SK-N-SH treated with all-trans-retinoic acid at 6 μM for 48 hours (cell line): ENCODE measurements at regions not wholly inside any gene's neighbourhood (a gene's known extent, or its start where the extent isn't known, plus 50 kb on each side); places are given as distances from the start of the nearest gene placed in this dataset.

Experiments
- ATAC-seq: fragments of 200-7000 bp; cut with Tn5 transposase; 3 replicates; pipeline ENCODE4 v1.9.1; 2020; ENCODE audit warnings: mild to moderate bottlenecking, moderate library complexity
- ARNTL ChIP-seq: fragments of 450-650 bp; formaldehyde crosslinking; IDR thresholded peaks from 2 replicates; pipeline ENCODE4 v1.5.0; 2020; ENCODE audit warnings: low read depth, mild to moderate bottlenecking, moderate library complexity, borderline replicate concordance
- BACH2 ChIP-seq: fragments of 250-450 bp; sonication (Bioruptor Pico); IDR thresholded peaks from 2 replicates; pipeline ENCODE4 v1.9.0; 2021; ENCODE audit warnings: mild to moderate bottlenecking, borderline replicate concordance
- CSDC2 ChIP-seq: fragments of 250-450 bp; sonication (Bioruptor Pico); IDR thresholded peaks from 2 replicates; pipeline ENCODE4 v1.5.0; 2020; ENCODE audit warnings: mild to moderate bottlenecking, moderate library complexity
- ESRRG ChIP-seq: fragments of 250-450 bp; sonication (Bioruptor Pico); IDR thresholded peaks from 2 replicates; pipeline ENCODE4 v1.6.1; 2021; ENCODE audit warnings: mild to moderate bottlenecking
- GLIS3 ChIP-seq: fragments of 250-450 bp; sonication (Bioruptor Pico); IDR thresholded peaks from 2 replicates; pipeline ENCODE4 v1.5.0; 2020; ENCODE audit warnings: mild to moderate bottlenecking, moderate library complexity
- OSR1 ChIP-seq: fragments of 250-450 bp; sonication (Bioruptor Pico); IDR thresholded peaks from 2 replicates; pipeline ENCODE4 v1.8.0; 2022; ENCODE audit warnings: moderate library complexity, mild to moderate bottlenecking, inconsistent platforms
- PPARA ChIP-seq: fragments of 250-450 bp; sonication (Bioruptor Pico); IDR thresholded peaks from 2 replicates; pipeline ENCODE4 v1.5.0; 2020; ENCODE audit warnings: mild to moderate bottlenecking, borderline replicate concordance
- RARB ChIP-seq: fragments of 250-450 bp; sonication (Bioruptor Pico); IDR thresholded peaks from 2 replicates; pipeline ENCODE4 v1.8.0; 2021; ENCODE audit warnings: mild to moderate bottlenecking, moderate library complexity
- SNAI2 ChIP-seq: fragments of 250-450 bp; sonication (Bioruptor Pico); IDR thresholded peaks from 2 replicates; pipeline ENCODE4 v1.5.0; 2020; ENCODE audit warnings: mild to moderate bottlenecking, moderate library complexity
- ZC3H10 ChIP-seq: fragments of 250-450 bp; sonication (Bioruptor Pico); IDR thresholded peaks from 2 replicates; pipeline ENCODE4 v1.5.1; 2021; ENCODE audit warnings: mild to moderate bottlenecking, moderate library complexity
- ZFP3 ChIP-seq: fragments of 250-450 bp; sonication (Bioruptor Pico); IDR thresholded peaks from 2 replicates; pipeline ENCODE4 v1.5.0; 2020; ENCODE audit warnings: mild to moderate bottlenecking, moderate library complexity
- ZFP30 ChIP-seq: fragments of 450-650 bp; formaldehyde crosslinking; IDR thresholded peaks from 2 replicates; pipeline ENCODE4 v1.5.0; 2022; ENCODE audit warnings: mild to moderate bottlenecking, moderate library complexity
- ZNF70 ChIP-seq: fragments of 450-650 bp; formaldehyde crosslinking; IDR thresholded peaks from 2 replicates; pipeline ENCODE4 v1.5.0; 2020; ENCODE audit warnings: mild to moderate bottlenecking, moderate library complexity
- ZNF8 ChIP-seq: fragments of 450-650 bp; formaldehyde crosslinking; IDR thresholded peaks from 2 replicates; pipeline ENCODE4 v1.5.0; 2020; ENCODE audit warnings: mild to moderate bottlenecking, moderate library complexity
- TF ChIP-seq, protein P1 (sequence below): fragments of 250-450 bp; sonication (Bioruptor Pico); IDR thresholded peaks from 2 replicates; pipeline ENCODE4 v1.8.0; 2020; ENCODE audit warnings: mild to moderate bottlenecking, moderate library complexity, borderline replicate concordance
- TF ChIP-seq, protein P2 (sequence below): fragments of 250-450 bp; sonication (Bioruptor Pico); IDR thresholded peaks from 2 replicates; pipeline ENCODE4 v1.8.0; 2021; ENCODE audit warnings: low read depth, mild to moderate bottlenecking, moderate library complexity, borderline replicate concordance
- TF ChIP-seq, protein P3 (sequence below): fragments of 250-450 bp; sonication (Bioruptor Pico); IDR thresholded peaks from 2 replicates; pipeline ENCODE4 v1.5.0; 2020; ENCODE audit warnings: mild to moderate bottlenecking, moderate library complexity
- TF ChIP-seq, protein P4 (sequence below): fragments of 250-450 bp; sonication (Bioruptor Pico); IDR thresholded peaks from 2 replicates; pipeline ENCODE4 v1.5.1; 2020; ENCODE audit warnings: low read depth, mild to moderate bottlenecking, moderate library complexity

DNA sequence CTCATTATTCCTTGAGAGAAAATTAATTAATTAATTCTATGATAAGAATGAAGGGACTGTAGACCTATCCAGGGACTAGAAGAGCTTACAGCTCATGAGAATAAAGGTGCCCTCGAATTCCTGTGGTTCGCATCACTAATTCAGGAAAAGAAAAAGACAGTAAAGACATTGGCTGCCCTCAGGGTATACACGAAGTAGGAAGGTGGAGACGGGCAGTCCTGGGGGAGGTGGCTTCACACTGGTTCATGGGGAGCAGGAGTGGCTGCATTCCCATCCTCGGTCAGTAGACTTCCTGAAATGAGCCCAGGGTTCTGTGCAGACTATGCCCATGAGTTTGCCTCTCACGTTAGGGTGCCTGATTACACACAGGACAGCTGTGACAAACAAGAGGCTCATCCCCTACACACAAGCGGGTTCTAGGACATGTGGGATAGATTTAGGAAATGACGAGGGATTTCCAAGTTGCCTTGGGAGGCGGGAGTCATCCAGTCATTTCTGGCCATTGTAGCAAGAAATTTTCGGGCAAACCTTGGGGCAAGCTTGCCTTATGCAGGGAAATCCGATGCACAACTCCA, 282.2 kb downstream of the CYP26B1 start (continued):
- TF ChIP-seq, protein P1, sequence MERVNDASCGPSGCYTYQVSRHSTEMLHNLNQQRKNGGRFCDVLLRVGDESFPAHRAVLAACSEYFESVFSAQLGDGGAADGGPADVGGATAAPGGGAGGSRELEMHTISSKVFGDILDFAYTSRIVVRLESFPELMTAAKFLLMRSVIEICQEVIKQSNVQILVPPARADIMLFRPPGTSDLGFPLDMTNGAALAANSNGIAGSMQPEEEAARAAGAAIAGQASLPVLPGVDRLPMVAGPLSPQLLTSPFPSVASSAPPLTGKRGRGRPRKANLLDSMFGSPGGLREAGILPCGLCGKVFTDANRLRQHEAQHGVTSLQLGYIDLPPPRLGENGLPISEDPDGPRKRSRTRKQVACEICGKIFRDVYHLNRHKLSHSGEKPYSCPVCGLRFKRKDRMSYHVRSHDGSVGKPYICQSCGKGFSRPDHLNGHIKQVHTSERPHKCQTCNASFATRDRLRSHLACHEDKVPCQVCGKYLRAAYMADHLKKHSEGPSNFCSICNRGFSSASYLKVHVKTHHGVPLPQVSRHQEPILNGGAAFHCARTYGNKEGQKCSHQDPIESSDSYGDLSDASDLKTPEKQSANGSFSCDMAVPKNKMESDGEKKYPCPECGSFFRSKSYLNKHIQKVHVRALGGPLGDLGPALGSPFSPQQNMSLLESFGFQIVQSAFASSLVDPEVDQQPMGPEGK = no peak
- TF ChIP-seq, protein P2, sequence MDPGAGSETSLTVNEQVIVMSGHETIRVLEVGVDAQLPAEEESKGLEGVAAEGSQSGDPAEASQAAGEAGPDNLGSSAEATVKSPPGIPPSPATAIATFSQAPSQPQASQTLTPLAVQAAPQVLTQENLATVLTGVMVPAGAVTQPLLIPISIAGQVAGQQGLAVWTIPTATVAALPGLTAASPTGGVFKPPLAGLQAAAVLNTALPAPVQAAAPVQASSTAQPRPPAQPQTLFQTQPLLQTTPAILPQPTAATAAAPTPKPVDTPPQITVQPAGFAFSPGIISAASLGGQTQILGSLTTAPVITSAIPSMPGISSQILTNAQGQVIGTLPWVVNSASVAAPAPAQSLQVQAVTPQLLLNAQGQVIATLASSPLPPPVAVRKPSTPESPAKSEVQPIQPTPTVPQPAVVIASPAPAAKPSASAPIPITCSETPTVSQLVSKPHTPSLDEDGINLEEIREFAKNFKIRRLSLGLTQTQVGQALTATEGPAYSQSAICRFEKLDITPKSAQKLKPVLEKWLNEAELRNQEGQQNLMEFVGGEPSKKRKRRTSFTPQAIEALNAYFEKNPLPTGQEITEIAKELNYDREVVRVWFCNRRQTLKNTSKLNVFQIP (CRISPR knock-in tag) = no peak
- no peak for TF ChIP-seq RARB (CRISPR knock-in tag)
- no peak for TF ChIP-seq ZFP30 (CRISPR knock-in tag)

DNA sequence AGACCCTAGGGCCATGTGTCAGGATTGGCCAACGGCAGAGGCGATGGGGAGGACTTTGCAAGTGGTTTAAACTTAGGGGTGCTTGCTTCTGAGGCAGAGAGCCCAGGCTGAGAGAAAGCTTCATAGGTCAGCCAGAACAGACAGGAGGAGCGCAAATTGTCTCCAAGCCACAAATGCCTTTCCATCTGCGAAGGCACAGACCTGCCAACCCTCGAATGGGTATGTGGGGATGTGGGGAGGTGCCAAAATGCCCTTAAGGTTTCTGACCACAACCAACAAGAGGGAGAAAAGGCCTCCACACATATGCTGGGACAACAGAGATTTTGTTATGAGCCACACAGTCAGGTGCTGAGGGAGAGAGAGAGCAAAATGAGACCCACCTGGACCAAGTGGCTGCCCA, 283.6 kb downstream of the CYP26B1 start:
- no peak for ATAC-seq
- TF ChIP-seq, protein P3, sequence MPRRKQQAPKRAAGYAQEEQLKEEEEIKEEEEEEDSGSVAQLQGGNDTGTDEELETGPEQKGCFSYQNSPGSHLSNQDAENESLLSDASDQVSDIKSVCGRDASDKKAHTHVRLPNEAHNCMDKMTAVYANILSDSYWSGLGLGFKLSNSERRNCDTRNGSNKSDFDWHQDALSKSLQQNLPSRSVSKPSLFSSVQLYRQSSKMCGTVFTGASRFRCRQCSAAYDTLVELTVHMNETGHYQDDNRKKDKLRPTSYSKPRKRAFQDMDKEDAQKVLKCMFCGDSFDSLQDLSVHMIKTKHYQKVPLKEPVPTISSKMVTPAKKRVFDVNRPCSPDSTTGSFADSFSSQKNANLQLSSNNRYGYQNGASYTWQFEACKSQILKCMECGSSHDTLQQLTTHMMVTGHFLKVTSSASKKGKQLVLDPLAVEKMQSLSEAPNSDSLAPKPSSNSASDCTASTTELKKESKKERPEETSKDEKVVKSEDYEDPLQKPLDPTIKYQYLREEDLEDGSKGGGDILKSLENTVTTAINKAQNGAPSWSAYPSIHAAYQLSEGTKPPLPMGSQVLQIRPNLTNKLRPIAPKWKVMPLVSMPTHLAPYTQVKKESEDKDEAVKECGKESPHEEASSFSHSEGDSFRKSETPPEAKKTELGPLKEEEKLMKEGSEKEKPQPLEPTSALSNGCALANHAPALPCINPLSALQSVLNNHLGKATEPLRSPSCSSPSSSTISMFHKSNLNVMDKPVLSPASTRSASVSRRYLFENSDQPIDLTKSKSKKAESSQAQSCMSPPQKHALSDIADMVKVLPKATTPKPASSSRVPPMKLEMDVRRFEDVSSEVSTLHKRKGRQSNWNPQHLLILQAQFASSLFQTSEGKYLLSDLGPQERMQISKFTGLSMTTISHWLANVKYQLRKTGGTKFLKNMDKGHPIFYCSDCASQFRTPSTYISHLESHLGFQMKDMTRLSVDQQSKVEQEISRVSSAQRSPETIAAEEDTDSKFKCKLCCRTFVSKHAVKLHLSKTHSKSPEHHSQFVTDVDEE (CRISPR knock-in tag) = no peak

DNA sequence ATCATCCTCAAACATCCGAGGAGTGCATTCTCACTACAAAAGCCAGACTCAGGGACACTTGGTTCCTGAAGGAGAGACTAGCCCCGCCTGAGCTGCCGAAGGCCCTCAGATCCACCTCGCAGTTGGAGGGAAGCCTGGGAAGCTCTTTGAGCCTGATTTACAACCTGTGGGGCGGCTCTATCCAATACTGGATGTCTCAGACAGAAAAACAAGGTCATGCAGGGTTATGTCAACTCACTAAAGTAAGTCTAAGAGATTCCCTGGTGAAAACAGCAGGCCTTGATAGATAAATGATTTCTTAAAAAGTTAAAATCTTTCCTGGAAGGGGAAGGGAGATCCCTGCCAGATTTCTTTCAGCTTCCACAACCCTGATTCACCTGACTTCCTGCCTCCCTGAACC, 284.3 kb downstream of the CYP26B1 start:
- TF ChIP-seq, protein P4, sequence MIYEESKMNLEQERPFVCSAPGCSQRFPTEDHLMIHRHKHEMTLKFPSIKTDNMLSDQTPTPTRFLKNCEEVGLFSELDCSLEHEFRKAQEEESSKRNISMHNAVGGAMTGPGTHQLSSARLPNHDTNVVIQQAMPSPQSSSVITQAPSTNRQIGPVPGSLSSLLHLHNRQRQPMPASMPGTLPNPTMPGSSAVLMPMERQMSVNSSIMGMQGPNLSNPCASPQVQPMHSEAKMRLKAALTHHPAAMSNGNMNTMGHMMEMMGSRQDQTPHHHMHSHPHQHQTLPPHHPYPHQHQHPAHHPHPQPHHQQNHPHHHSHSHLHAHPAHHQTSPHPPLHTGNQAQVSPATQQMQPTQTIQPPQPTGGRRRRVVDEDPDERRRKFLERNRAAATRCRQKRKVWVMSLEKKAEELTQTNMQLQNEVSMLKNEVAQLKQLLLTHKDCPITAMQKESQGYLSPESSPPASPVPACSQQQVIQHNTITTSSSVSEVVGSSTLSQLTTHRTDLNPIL (CRISPR knock-in tag) = no peak
- TF ChIP-seq, protein P3 (CRISPR knock-in tag) = no peak
- TF ChIP-seq, protein P2 (CRISPR knock-in tag) = no peak
- no peak for TF ChIP-seq ESRRG (CRISPR knock-in tag)
- no peak for TF ChIP-seq PPARA (CRISPR knock-in tag)
- no peak for TF ChIP-seq SNAI2 (CRISPR knock-in tag)
- no peak for TF ChIP-seq ZC3H10
- TF ChIP-seq ARNTL = no peak
- no peak for TF ChIP-seq ZFP3 (CRISPR knock-in tag)
- TF ChIP-seq CSDC2 (CRISPR knock-in tag) = no peak
- TF ChIP-seq OSR1 (CRISPR knock-in tag) = no peak
- no peak for TF ChIP-seq RARB (CRISPR knock-in tag)
- no peak for ATAC-seq

DNA sequence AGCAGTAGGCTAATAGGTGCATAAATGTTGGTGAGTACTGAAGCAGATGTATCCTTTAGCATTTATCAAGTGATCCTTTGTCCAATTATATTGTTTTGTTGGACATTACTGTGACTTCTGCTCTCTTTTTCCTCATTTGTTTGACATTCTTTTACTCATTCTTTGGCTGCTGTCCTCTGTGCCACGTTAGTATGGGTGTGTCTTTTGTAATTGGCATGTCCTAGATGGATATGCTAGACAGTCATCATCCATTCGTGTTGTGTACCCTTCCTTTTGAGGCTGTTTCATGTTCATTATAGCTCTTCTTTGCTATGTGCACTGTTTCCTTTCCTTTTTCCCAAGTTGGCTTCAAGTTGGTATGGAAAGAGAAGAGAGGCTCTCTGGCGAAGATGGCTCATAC, 284.7 kb downstream of the CYP26B1 start:
- ATAC-seq = no peak
- TF ChIP-seq ESRRG (CRISPR knock-in tag) (no peak), PPARA (CRISPR knock-in tag) (no peak), RARB (CRISPR knock-in tag) (no peak), ZC3H10 (no peak), CSDC2 (CRISPR knock-in tag) (no peak), ZNF8 (CRISPR knock-in tag) (no peak), GLIS3 (CRISPR knock-in tag) (no peak), BACH2 (CRISPR knock-in tag) (no peak), ZNF70 (CRISPR knock-in tag) (no peak)
- TF ChIP-seq, protein P2 (CRISPR knock-in tag) = no peak
- TF ChIP-seq, protein P4 (CRISPR knock-in tag) = no peak
